COLO829 (cell line): ENCODE measurements at regions not wholly inside any gene's neighbourhood (a gene's known extent, or its start where the extent isn't known, plus 50 kb on each side); places are given as distances from the start of the nearest gene placed in this dataset.

Source experiments
- DNase-seq: peaks from one replicate; pipeline ENCODE4 v3.0.0; 2012; ENCODE audit warnings: low spot score

- no peak for DNase-seq
Observed at GRCh38 chr14:61192989-61193388, 88.1 kb downstream of the TMEM30B start.

GRCh38 chr14:61191733-61192132, 89.4 kb downstream of the TMEM30B start:
- DNase-seq: no peak

- DNase-seq: no peak
Observed at GRCh38 chr14:61190341-61190740, 90.8 kb downstream of the TMEM30B start.

- DNase-seq: no peak
Observed at GRCh38 chr14:61188978-61189808, 91.9 kb downstream of the TMEM30B start.

- no peak for DNase-seq
Observed at GRCh38 chr14:61188196-61188595, 92.9 kb downstream of the TMEM30B start.

- DNase-seq: no peak
Observed at GRCh38 chr14:61187196-61187905, 93.8 kb downstream of the TMEM30B start.

GRCh38 chr14:61186341-61187195, 94.6 kb downstream of the TMEM30B start:
- no peak for DNase-seq

- DNase-seq: no peak
Observed at GRCh38 chr14:61185534-61185933, 95.6 kb downstream of the TMEM30B start.

- DNase-seq: no peak
Observed at GRCh38 chr14:61184112-61184511, 97.0 kb downstream of the TMEM30B start.

- DNase-seq: no peak
Observed at GRCh38 chr14:61183196-61183885, 97.8 kb downstream of the TMEM30B start.

GRCh38 chr14:61179796-61180398, 101.2 kb downstream of the TMEM30B start:
- no peak for DNase-seq

GRCh38 chr14:61179061-61179690, 102.0 kb downstream of the TMEM30B start:
- DNase-seq: no peak

GRCh38 chr14:61178226-61179060, 102.7 kb downstream of the TMEM30B start:
- peak; percentile 88 for DNase-seq

- no peak for DNase-seq
Observed at GRCh38 chr14:61177279-61178225, 103.6 kb downstream of the TMEM30B start.

- no peak for DNase-seq
Observed at GRCh38 chr14:61176686-61177085, 104.5 kb downstream of the TMEM30B start.

- no peak for DNase-seq
Observed at GRCh38 chr14:61174987-61175386, 106.2 kb downstream of the TMEM30B start.

- DNase-seq: no peak
Observed at GRCh38 chr14:61174441-61174891, 106.7 kb downstream of the TMEM30B start.

- no peak for DNase-seq
Observed at GRCh38 chr14:61171727-61172126, 109.4 kb downstream of the TMEM30B start.

- no peak for DNase-seq
Observed at GRCh38 chr14:61168141-61168540, 113.0 kb downstream of the TMEM30B start.
